HCT116 (cell line): ENCODE measurements at regions not wholly inside any gene's neighbourhood (a gene's known extent, or its start where the extent isn't known, plus 50 kb on each side); places are given as distances from the start of the nearest gene placed in this dataset.

Experiments
- ATAC-seq: fragments of 200-7000 bp; cut with Tn5 transposase; 2 replicates; pipeline ENCODE4 v1.9.1; 2020; ENCODE audit warnings: mild to moderate bottlenecking, moderate library complexity
- BruUV-seq: library from RNA; stranded (reverse); fragments of 400-500 nt; replicated peaks from 2 replicates; lab custom pipeline; 2021; lab: Mats Ljungman, UMichigan
- CTCF ChIA-PET: fragments of 300-600 bp; sonication (Branson Sonifier 250); formaldehyde crosslinking; loops from one replicate; lab custom pipeline; 2021; ENCODE audit warnings: antibody characterized with exemption; lab: Charles Lee
- POLR2A ChIA-PET: fragments of 300-600, 350-600 bp; sonication (Branson Sonifier 250); formaldehyde crosslinking; loops from one replicate; lab custom pipeline; 2021; ENCODE audit warnings: antibody characterized with exemption; lab: Charles Lee
- RAD21 ChIA-PET, 2 experiments: fragments of 300-600 bp; sonication (Branson Sonifier 250); formaldehyde crosslinking; loops; one replicate each; lab custom pipeline; 2023; ENCODE audit warnings: low total read pairs in 2 of 2; ENCODE audit not compliant: uncharacterized antibody in 2 of 2, unreplicated experiment in 2 of 2, low non-redundant PET in 1 of 2; lab: Charles Lee
- DNase-seq: peaks from one replicate; pipeline ENCODE4 v3.0.0-alpha.2; 2010; ENCODE audit warnings: low read depth, low spot score
- H2AFZ ChIP-seq: fragments of 200-600 bp; shearing (Covaris generic), sonication (generic); 2 replicates; pipeline ENCODE4 v1.6.1; 2017; ENCODE audit warnings: low read depth, mixed run types, mixed read lengths, antibody characterized with exemption, low read length; ENCODE audit not compliant: poor library complexity, severe bottlenecking
- H3K27ac ChIP-seq: 2 replicates; pipeline ENCODE4 v1.5.1; 2012; ENCODE audit warnings: low read depth, low read length
- H3K27me3 ChIP-seq: fragments of 200-600 bp; sonication (generic); 2 replicates; pipeline ENCODE4 v1.6.1; 2016; ENCODE audit warnings: mixed run types, low read length, mixed read lengths; ENCODE audit not compliant: insufficient read depth
- H3K36me3 ChIP-seq, 2 experiments: fragments of 200-500 bp in 1 of 2; fragments of 200-600 bp in 1 of 2; sonication (Bioruptor generic) in 1 of 2; sonication (generic) in 1 of 2; 2 replicates each; pipeline versions ENCODE4 v1.5.1 to v1.6.1; 2014 to 2016; ENCODE audit warnings: low read length in 2 of 2, inconsistent platforms in 1 of 2, mixed read lengths in 1 of 2, mixed run types in 1 of 2; ENCODE audit not compliant: insufficient read depth in 2 of 2, control insufficient read depth in 1 of 2
- H3K4me1 ChIP-seq, 2 experiments: fragments of 200-600 bp in 1 of 2; sonication (generic) in 1 of 2; 2 replicates each; pipeline versions ENCODE4 v1.5.1 to v1.6.1; 2012 to 2017; ENCODE audit warnings: low read length in 2 of 2, inconsistent platforms in 1 of 2, mild to moderate bottlenecking in 1 of 2, mixed read lengths in 1 of 2, mixed run types in 1 of 2, moderate library complexity in 1 of 2; ENCODE audit not compliant: insufficient read depth in 2 of 2, control insufficient read depth in 1 of 2
- H3K4me2 ChIP-seq: fragments of 200-600 bp; sonication (generic); 2 replicates; pipeline ENCODE4 v1.6.1; 2017; ENCODE audit warnings: mixed run types, low read length, mixed read lengths
- H3K4me3 ChIP-seq, 2 experiments: fragments of 200-600 bp in 1 of 2; sonication (generic) in 1 of 2; replicated peaks in 1 of 2; 2 replicates each; pipeline ENCODE4 v1.5.1; 2011 to 2016; ENCODE audit warnings: low read length in 2 of 2, control low read depth in 1 of 2, low read depth in 1 of 2, mild to moderate bottlenecking in 1 of 2, mixed read lengths in 1 of 2, mixed run types in 1 of 2
- H3K79me2 ChIP-seq: fragments of 200-600 bp; sonication (generic); 2 replicates; pipeline ENCODE4 v1.6.1; 2017; ENCODE audit warnings: mild to moderate bottlenecking, mixed run types, low read length, moderate library complexity, mixed read lengths; ENCODE audit not compliant: insufficient read depth
- H3K9ac ChIP-seq: fragments of 200-600 bp; sonication (generic); 2 replicates; pipeline ENCODE4 v1.6.1; 2016; ENCODE audit warnings: low read length, mixed read lengths
- H3K9me2 ChIP-seq: fragments of 200-600 bp; sonication (generic), shearing (Covaris generic); 2 replicates; pipeline ENCODE4 v1.6.1; 2017; ENCODE audit warnings: mixed run types, mild to moderate bottlenecking, moderate library complexity; ENCODE audit not compliant: insufficient read depth
- H3K9me3 ChIP-seq, 2 experiments: fragments of 200-500 bp in 1 of 2; fragments of 200-600 bp in 1 of 2; sonication (Bioruptor generic) in 1 of 2; sonication (generic) in 1 of 2; 2 replicates each; pipeline ENCODE4 v1.6.1; 2014 to 2017; ENCODE audit warnings: low read length in 2 of 2, mixed read lengths in 2 of 2, inconsistent platforms in 1 of 2, low read depth in 1 of 2, mild to moderate bottlenecking in 1 of 2, mixed run types in 1 of 2, moderate library complexity in 1 of 2; ENCODE audit not compliant: control insufficient read depth in 1 of 2, insufficient read depth in 1 of 2
- H4K20me1 ChIP-seq: fragments of 200-600 bp; sonication (generic), shearing (Covaris generic); 2 replicates; pipeline ENCODE4 v1.6.1; 2017; ENCODE audit warnings: mixed run types, mild to moderate bottlenecking, moderate library complexity; ENCODE audit not compliant: insufficient read depth
- CBX3 ChIP-seq: IDR thresholded peaks from 2 replicates; pipeline ENCODE4 v1.6.1; 2012; ENCODE audit warnings: low read depth
- CEBPB ChIP-seq: IDR thresholded peaks from 2 replicates; pipeline ENCODE4 v1.6.1; 2012; ENCODE audit warnings: low read depth
- EGR1 ChIP-seq: IDR thresholded peaks from 2 replicates; pipeline ENCODE4 v1.6.1; 2012; ENCODE audit warnings: low read depth
- ELF1 ChIP-seq: IDR thresholded peaks from 2 replicates; pipeline ENCODE4 v1.6.1; 2012; ENCODE audit warnings: low read depth, borderline replicate concordance
- EZH2phosphoT487 ChIP-seq: fragments of 200-600 bp; IDR thresholded peaks from 2 replicates; pipeline ENCODE4 v1.6.1; 2018; ENCODE audit warnings: antibody characterized with exemption, borderline replicate concordance
- JUND ChIP-seq: IDR thresholded peaks from 2 replicates; pipeline ENCODE4 v1.6.1; 2012
- POLR2A ChIP-seq: IDR thresholded peaks from 2 replicates; pipeline ENCODE4 v1.7.0; 2011; ENCODE audit warnings: borderline replicate concordance; ENCODE audit not compliant: insufficient read depth, insufficient read length; ENCODE audit errors: extremely low read depth
- POLR2AphosphoS5 ChIP-seq: IDR thresholded peaks from 2 replicates; pipeline ENCODE4 v1.6.1; 2011; ENCODE audit warnings: mild to moderate bottlenecking, low read depth, low read length, moderate library complexity
- SRF ChIP-seq: IDR thresholded peaks from 2 replicates; pipeline ENCODE4 v1.6.1; 2012; ENCODE audit warnings: low read depth
- ZFX ChIP-seq: fragments of 450-650 bp; IDR thresholded peaks from 2 replicates; pipeline ENCODE4 v1.6.1; 2017
- ZNF274 ChIP-seq: fragments of 200-500 bp; sonication (Bioruptor generic); IDR thresholded peaks from 2 replicates; pipeline ENCODE4 v1.6.1; 2014; ENCODE audit warnings: mild to moderate bottlenecking, low read depth, low read length, inconsistent platforms
- intact Hi-C: fragments of 100-400 bp; cut with micrococcal nuclease; formaldehyde crosslinking; loops from 2 replicates; pipeline ENCODE4 v1.10.0; 2022
- TF ChIP-seq, protein P1 (sequence below): IDR thresholded peaks from 2 replicates; pipeline ENCODE4 v1.6.1; 2012
- TF ChIP-seq, protein P2 (sequence below), 3 experiments: fragments of 200-600 bp in 1 of 3; sonication (generic) in 1 of 3; IDR thresholded peaks in 2 of 3; conservative IDR thresholded peaks in 1 of 3; 2 replicates each; pipeline ENCODE4 v1.5.1; 2012 to 2017; ENCODE audit warnings: low read depth in 2 of 3, low read length in 2 of 3, antibody characterized with exemption in 1 of 3, borderline replicate concordance in 1 of 3, control low read depth in 1 of 3, mild to moderate bottlenecking in 1 of 3, mixed read lengths in 1 of 3, mixed run types in 1 of 3, moderate library complexity in 1 of 3; ENCODE audit not compliant: insufficient read depth in 1 of 3

DNA sequence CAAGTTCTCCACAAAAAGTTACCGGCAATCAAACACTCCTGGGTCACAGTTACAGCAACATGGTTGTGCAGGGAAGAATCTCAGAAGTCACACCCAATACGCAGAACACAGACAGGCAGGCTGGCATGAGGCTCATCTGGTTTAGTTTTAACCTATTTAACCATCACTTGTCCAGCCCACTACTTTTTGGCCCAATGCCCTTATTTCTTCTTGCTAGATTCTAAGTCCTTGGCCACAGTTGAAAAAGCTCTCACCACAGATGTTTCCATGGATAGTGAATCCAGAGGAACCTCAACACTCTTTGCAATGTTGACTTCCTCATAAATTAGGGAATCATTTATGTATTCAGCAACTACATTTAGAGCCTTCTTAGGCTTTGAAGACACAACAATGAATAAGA lies 50.7 kb upstream of the FNDC3A start:
- Histone ChIP-seq H3K36me3 (no peaks in the 10 kb centered on the region), H3K9me2 (no peaks in the 10 kb centered on the region), H3K27ac (no peak overlapping the region), H2AFZ (no peak overlapping the region), H3K79me2 (no peaks in the 10 kb centered on the region), H3K4me2 (no peak overlapping the region), H4K20me1 (no peaks in the 10 kb centered on the region), H3K4me1 (no peaks in the 10 kb centered on the region), H3K4me3 (no peak overlapping the region), H3K9me3 (no peaks in the 10 kb centered on the region), H3K27me3 (no peaks in the 10 kb centered on the region), H3K9ac (no peak overlapping the region)
- CTCF ChIA-PET = no interaction called here
- no peak for TF ChIP-seq EGR1
- TF ChIP-seq ZFX = no peak
- TF ChIP-seq POLR2A = no peak
- no peak for TF ChIP-seq CBX3
- no peak for TF ChIP-seq JUND
- TF ChIP-seq CEBPB = no peak
- no peak for TF ChIP-seq POLR2AphosphoS5
- no peak for TF ChIP-seq SRF
- TF ChIP-seq, protein P1, sequence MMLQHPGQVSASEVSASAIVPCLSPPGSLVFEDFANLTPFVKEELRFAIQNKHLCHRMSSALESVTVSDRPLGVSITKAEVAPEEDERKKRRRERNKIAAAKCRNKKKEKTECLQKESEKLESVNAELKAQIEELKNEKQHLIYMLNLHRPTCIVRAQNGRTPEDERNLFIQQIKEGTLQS = no peak
- no peak for TF ChIP-seq EZH2phosphoT487
- no peak for TF ChIP-seq ZNF274
- TF ChIP-seq, protein P2, sequence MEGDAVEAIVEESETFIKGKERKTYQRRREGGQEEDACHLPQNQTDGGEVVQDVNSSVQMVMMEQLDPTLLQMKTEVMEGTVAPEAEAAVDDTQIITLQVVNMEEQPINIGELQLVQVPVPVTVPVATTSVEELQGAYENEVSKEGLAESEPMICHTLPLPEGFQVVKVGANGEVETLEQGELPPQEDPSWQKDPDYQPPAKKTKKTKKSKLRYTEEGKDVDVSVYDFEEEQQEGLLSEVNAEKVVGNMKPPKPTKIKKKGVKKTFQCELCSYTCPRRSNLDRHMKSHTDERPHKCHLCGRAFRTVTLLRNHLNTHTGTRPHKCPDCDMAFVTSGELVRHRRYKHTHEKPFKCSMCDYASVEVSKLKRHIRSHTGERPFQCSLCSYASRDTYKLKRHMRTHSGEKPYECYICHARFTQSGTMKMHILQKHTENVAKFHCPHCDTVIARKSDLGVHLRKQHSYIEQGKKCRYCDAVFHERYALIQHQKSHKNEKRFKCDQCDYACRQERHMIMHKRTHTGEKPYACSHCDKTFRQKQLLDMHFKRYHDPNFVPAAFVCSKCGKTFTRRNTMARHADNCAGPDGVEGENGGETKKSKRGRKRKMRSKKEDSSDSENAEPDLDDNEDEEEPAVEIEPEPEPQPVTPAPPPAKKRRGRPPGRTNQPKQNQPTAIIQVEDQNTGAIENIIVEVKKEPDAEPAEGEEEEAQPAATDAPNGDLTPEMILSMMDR (IDR thresholded peaks at IDR 0.05 in 2 of 3, conservative IDR thresholded peaks at IDR 0.05 in 1 of 3; ENCODE audit: borderline replicate concordance in 1 of 3, insufficient read depth in 1 of 3, low read depth in 2 of 3, low read length in 2 of 3) = no peak
- no peak for TF ChIP-seq ELF1
- intact Hi-C loops = no loop called here
- BruUV-seq = no TSS peak
- POLR2A ChIA-PET = no interaction called here
- DNase-seq (no peak), ATAC-seq (no peak)
- RAD21 ChIA-PET = no interaction called here
